Tibial artery (tissue), 4 donors: ENCODE measurements at regions not wholly inside any gene's neighbourhood (a gene's known extent, or its start where the extent isn't known, plus 50 kb on each side); places are given as distances from the start of the nearest gene placed in this dataset.

Source experiments
- DNase-seq, 2 donors: peaks; one replicate each; pipeline ENCODE4 v3.0.0-alpha.2; 2019
- H3K27ac ChIP-seq, 2 donors: fragments of 200-600 bp; sonication (generic) in 1 of 2; 1 replicate in 1 of 2; 2 replicates in 1 of 2; pipeline ENCODE4 v1.5.1; 2018 to 2019; ENCODE audit warnings: mild to moderate bottlenecking in 1 of 2
- H3K27me3 ChIP-seq, 2 donors: fragments of 200-600 bp; sonication (generic) in 1 of 2; one replicate each; pipeline versions ENCODE4 v1.5.1 to v1.6.0; 2016 to 2019
- H3K36me3 ChIP-seq, 3 donors: fragments of 200-600 bp; sonication (generic) in 2 of 3; one replicate each; pipeline ENCODE4 v1.5.1; 2016 to 2019; ENCODE audit warnings: mild to moderate bottlenecking in 2 of 3
- H3K4me1 ChIP-seq, 4 donors: fragments of 200-600 bp; sonication (generic) in 2 of 4; 1 replicate in 3 of 4; 2 replicates in 1 of 4; pipeline ENCODE4 v1.5.1; 2016 to 2019
- H3K4me3 ChIP-seq, 2 donors: fragments of 200-600 bp; sonication (generic) in 1 of 2; 1 replicate in 1 of 2; 2 replicates in 1 of 2; pipeline ENCODE4 v1.5.1; 2018 to 2019; ENCODE audit warnings: mild to moderate bottlenecking in 2 of 2
- H3K9me3 ChIP-seq, 3 donors: fragments of 200-600 bp; sonication (generic) in 1 of 3; one replicate each; pipeline ENCODE4 v1.5.1; 2016 to 2019
- intact Hi-C: fragments of 100-400 bp; cut with DNase I; formaldehyde crosslinking; loops from one replicate; pipeline ENCODE4 v1.15.0; 2023; ENCODE audit warnings: low total_unique reads
- TF ChIP-seq, protein P1 (sequence below), 2 experiments: fragments of 200-600 bp in 1 of 2; fragments of 450-650 bp in 1 of 2; IDR thresholded peaks; one replicate each; pipeline ENCODE4 v1.5.1; 2017 to 2019; ENCODE audit warnings: antibody characterized with exemption in 2 of 2, mild to moderate bottlenecking in 1 of 2, moderate library complexity in 1 of 2

DNA sequence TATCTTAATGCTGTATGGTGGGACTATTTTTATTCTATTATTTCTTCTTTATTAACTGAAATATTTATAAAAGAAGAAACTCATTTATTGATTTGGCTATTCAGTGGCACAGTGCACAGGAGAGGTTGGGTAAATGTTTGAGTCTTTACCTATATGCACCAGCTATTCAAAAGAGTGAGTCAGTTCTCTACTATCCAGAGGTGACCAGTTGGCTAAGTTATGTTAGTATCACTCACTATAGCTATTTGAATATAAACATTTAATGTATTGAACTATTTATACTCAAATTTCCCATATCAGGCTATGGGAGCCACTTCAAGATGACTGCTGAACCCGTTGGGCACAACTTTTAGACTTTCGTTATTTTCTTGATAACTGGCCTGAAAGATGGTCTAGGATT is 106.1 kb upstream of the VEGFC start:
- Histone ChIP-seq H3K4me1 (no peaks in the 10 kb centered on the region), H3K9me3 (no peaks in the 10 kb centered on the region), H3K4me3 (no peak overlapping the region), H3K36me3 (no peaks in the 10 kb centered on the region), H3K27me3 (no peaks in the 10 kb centered on the region), H3K27ac (no peak overlapping the region)
- no peak for DNase-seq
- TF ChIP-seq, protein P1, sequence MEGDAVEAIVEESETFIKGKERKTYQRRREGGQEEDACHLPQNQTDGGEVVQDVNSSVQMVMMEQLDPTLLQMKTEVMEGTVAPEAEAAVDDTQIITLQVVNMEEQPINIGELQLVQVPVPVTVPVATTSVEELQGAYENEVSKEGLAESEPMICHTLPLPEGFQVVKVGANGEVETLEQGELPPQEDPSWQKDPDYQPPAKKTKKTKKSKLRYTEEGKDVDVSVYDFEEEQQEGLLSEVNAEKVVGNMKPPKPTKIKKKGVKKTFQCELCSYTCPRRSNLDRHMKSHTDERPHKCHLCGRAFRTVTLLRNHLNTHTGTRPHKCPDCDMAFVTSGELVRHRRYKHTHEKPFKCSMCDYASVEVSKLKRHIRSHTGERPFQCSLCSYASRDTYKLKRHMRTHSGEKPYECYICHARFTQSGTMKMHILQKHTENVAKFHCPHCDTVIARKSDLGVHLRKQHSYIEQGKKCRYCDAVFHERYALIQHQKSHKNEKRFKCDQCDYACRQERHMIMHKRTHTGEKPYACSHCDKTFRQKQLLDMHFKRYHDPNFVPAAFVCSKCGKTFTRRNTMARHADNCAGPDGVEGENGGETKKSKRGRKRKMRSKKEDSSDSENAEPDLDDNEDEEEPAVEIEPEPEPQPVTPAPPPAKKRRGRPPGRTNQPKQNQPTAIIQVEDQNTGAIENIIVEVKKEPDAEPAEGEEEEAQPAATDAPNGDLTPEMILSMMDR (IDR thresholded peaks at IDR 0.05), result no peak
- intact Hi-C loops, result no loop called here

DNA sequence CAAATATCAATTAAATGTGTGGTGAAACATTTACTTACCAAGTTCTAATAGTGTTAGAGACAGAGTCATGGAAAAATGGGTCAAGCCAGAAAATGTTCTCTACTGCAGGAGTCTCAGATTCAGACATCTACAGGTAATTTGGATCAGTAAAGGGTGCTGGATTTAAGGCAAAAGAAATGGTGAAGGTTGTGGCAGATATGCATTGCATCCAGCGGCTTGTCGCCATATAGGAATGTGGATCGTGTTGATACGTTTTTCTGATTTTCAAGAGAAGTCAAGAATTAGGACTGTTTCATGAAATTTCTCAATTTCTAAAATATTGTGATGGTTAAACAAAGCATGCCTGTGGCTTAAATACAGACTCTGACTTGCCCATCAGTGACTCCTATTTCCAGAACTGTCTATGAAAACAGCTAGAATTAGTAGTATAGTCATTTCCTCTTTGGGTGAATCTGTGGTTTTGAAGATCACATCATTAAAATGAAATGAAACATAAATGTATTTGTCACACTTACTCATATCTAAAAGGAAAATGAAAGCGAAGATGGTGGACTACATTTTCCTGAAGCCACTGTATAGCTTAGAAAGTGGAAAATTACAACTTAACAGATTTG is 110.1 kb upstream of the VEGFC start:
- intact Hi-C loops, result no loop called here
- TF ChIP-seq, protein P1 (IDR thresholded peaks at IDR 0.05), result no peak
- no peak overlapping the region for H3K4me3 ChIP-seq
- no peaks in the 10 kb centered on the region for H3K4me1 ChIP-seq
- H3K27me3 ChIP-seq, result no peaks in the 10 kb centered on the region
- DNase-seq, result no peak
- H3K36me3 ChIP-seq, result no peaks in the 10 kb centered on the region
- H3K27ac ChIP-seq, result no peak overlapping the region
- H3K9me3 ChIP-seq, result no peaks in the 10 kb centered on the region

DNA sequence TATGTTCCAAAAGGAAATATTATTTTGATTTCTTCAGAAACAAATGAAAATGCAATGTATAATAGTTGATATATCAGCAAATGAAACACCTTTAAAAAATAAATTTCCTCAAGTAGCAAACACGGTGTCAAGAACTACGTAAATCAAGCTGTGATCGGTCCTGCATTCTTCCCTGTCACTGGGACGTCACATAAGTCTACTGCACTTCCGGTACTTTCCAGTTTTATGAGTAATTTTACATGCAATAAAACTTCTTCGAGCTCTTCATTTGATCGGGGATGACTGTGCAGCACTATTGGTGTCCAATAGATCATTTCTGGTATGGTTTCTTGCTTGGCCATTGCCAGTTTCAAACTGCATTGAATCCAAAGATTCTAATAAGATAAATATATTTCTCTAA is 114.0 kb upstream of the VEGFC start:
- Histone ChIP-seq H3K9me3 (no peaks in the 10 kb centered on the region), H3K36me3 (no peaks in the 10 kb centered on the region), H3K4me1 (no peaks in the 10 kb centered on the region), H3K27ac (no peak overlapping the region), H3K27me3 (no peaks in the 10 kb centered on the region), H3K4me3 (no peak overlapping the region)
- intact Hi-C loops, result no loop called here
- TF ChIP-seq, protein P1 (IDR thresholded peaks at IDR 0.05), result no peak
- no peak for DNase-seq

DNA sequence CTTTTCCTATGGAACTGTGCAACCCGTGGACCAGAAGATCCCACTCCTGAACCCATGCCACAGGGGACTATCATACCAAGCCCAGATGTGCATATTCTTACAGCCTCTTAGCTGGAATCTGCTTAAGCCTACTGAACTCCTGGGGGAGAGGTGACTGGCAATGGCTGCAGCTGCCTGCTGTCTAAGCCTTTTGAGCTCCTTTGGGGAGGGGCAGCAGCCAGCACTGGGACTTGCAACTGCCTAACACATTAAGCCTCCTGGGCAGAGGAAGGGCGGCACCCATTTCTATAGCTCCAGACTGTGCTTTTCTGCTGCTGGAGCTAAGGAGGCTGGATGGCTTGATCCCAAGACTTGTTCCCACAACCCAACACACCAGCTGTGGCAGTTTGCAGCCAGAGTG is 117.9 kb upstream of the VEGFC start:
- intact Hi-C loops, result no loop called here
- no peaks in the 10 kb centered on the region for H3K36me3 ChIP-seq
- no peak overlapping the region for H3K27ac ChIP-seq
- H3K9me3 ChIP-seq, result no peaks in the 10 kb centered on the region
- no peaks in the 10 kb centered on the region for H3K4me1 ChIP-seq
- H3K4me3 ChIP-seq, result no peak overlapping the region
- H3K27me3 ChIP-seq, result no peaks in the 10 kb centered on the region
- TF ChIP-seq, protein P1 (IDR thresholded peaks at IDR 0.05), result no peak
- DNase-seq, result no peak

DNA sequence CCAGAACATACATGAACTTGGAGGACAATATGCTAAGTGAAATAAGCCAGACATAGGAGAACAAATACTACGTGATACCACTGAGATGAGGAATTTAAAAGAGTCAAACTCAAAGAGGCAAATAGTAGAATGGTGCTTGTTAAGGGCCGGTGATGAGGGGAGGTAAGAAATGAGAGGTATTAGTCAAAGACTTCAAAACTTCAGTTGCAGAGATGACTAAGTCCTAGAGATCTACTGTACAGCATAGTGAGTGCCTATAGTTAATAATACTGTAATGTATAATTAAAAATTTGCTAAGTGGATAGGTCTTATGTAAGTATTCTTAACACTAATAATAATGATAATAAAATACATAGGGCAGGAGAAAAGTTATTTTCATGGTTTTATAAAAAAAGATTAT is 126.9 kb upstream of the VEGFC start:
- TF ChIP-seq, protein P1 (IDR thresholded peaks at IDR 0.05), result no peak
- H3K4me3 ChIP-seq, result no peak overlapping the region
- H3K27ac ChIP-seq, result no peak overlapping the region
- H3K27me3 ChIP-seq, result no peaks in the 10 kb centered on the region
- DNase-seq, result no peak
- H3K9me3 ChIP-seq, result peaks cover 0 to 9% (median 0%) of the 10 kb centered on the region in 3 donors
- no peaks in the 10 kb centered on the region for H3K36me3 ChIP-seq
- intact Hi-C loops, result no loop called here
- no peaks in the 10 kb centered on the region for H3K4me1 ChIP-seq

DNA sequence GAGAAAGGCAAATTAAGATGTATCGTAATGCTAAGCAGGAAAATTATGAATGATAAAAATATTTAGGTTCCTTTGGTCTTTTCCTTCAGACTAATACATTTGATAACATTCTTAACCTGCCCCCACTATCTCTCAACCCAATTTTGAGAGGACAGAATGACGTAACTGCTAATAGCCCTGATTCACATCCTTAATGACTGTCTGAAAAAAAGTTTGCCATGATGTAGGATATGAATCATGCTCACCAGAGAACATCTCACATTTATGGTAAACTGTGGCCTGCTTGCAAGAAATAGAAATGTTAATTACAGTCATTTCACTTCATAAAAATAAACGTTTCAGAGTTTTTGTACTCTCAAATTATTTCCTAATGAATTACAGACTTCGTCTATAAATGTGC is 128.0 kb upstream of the VEGFC start:
- H3K9me3 ChIP-seq, result peaks cover 0 to 9% (median 0%) of the 10 kb centered on the region in 3 donors
- H3K4me3 ChIP-seq, result no peak overlapping the region
- H3K4me1 ChIP-seq, result no peaks in the 10 kb centered on the region
- no peak overlapping the region for H3K27ac ChIP-seq
- intact Hi-C loops, result no loop called here
- no peak for DNase-seq
- no peaks in the 10 kb centered on the region for H3K36me3 ChIP-seq
- no peaks in the 10 kb centered on the region for H3K27me3 ChIP-seq
- TF ChIP-seq, protein P1 (IDR thresholded peaks at IDR 0.05), result no peak
